Ovary (tissue), 7 donors: ENCODE measurements at regions not wholly inside any gene's neighbourhood (a gene's known extent, or its start where the extent isn't known, plus 50 kb on each side); places are given as distances from the start of the nearest gene placed in this dataset.

Source experiments
- DNase-seq, 5 donors: peaks; one replicate each; pipeline ENCODE4 v3.0.0-alpha.2; 2019 to 2020
- H3K27ac ChIP-seq, 2 donors: fragments of 200-600 bp; one replicate each; pipeline versions ENCODE4 v1.5.1 to v1.8.0; 2019 to 2022
- H3K27me3 ChIP-seq: fragments of 200-600 bp; one replicate; pipeline ENCODE4 v1.8.0; 2022
- H3K36me3 ChIP-seq: fragments of 200-600 bp; sonication (generic); one replicate; pipeline ENCODE4 v1.5.1; 2019
- H3K4me1 ChIP-seq: one replicate; pipeline ENCODE4 v1.8.1; 2013; ENCODE audit warnings: mild to moderate bottlenecking, moderate library complexity; ENCODE audit not compliant: insufficient read depth
- H3K4me3 ChIP-seq: fragments of 200-600 bp; sonication (generic); one replicate; pipeline ENCODE4 v1.5.1; 2017
- H3K9me3 ChIP-seq, 2 donors: fragments of 200-600 bp in 1 of 2; sonication (generic) in 1 of 2; one replicate each; pipeline versions ENCODE4 v1.5.1 to v1.8.1; 2013 to 2019; ENCODE audit warnings: mild to moderate bottlenecking in 1 of 2, moderate library complexity in 1 of 2
- EP300 ChIP-seq: sonication (generic); formaldehyde crosslinking; IDR thresholded peaks from one replicate; pipeline ENCODE4 v1.6.1; 2017; ENCODE audit warnings: antibody characterized with exemption
- POLR2A ChIP-seq: fragments of 450-650 bp; IDR thresholded peaks from one replicate; pipeline ENCODE4 v1.6.1; 2017; ENCODE audit warnings: antibody characterized with exemption, mild to moderate bottlenecking, moderate library complexity
- WGBS, 3 donors: extraction: QIAGEN DNeasy Blood & Tissue Kit in 1 of 3; methylation state at CpG; one replicate each; pipeline versions ENCODE4 v1.1.5 to v1.1.7; 2013 to 2017; 5-methylcytosine and 5-hydroxymethylcytosine counted together
- intact Hi-C, 4 donors: fragments of 100-400 bp; cut with DNase I; formaldehyde crosslinking; loops; one replicate each; pipeline versions ENCODE4 v1.11.0 to v1.15.1; 2022 to 2023
- TF ChIP-seq, protein P1 (sequence below), 3 donors: fragments of 450-650 bp in 2 of 3; fragments of 200-600 bp in 1 of 3; IDR thresholded peaks; one replicate each; pipeline versions ENCODE4 v1.5.1 to v1.8.0; 2016 to 2022; ENCODE audit warnings: antibody characterized with exemption in 3 of 3, mild to moderate bottlenecking in 1 of 3
- donor health status: DM: no; HTN: no; CAD: no; lungs with moderate emphysema.
- donor health status: DM: no; HTN: no; CAD: no.
- donor health status: Bipolar disorder and iron deficiency.
- donor health status: DM: no; HTN: no; CAD: no.
- donor health status: DM: yes; HTN: yes; CAD: no.

DNA sequence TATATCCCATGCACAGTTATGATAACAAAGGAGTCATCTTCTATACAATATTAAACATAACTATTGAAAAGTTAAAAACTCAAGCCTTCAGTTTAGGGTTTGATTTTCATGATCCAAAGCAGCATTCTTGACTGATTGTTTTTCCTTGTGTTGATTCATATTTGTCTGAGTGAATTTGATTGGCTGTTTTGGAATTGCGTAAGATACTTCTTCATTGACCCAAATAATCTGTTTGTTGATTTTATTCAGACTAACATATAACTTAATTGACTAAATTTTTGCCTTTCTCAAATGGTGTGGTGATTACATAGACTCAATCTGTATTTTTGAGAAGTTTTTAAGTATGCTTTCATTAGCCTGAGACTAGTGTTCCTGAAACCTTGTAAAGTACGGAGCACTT lies 305.7 kb upstream of the TNP1 start:
- no peak for TF ChIP-seq POLR2A
- TF ChIP-seq, protein P1, sequence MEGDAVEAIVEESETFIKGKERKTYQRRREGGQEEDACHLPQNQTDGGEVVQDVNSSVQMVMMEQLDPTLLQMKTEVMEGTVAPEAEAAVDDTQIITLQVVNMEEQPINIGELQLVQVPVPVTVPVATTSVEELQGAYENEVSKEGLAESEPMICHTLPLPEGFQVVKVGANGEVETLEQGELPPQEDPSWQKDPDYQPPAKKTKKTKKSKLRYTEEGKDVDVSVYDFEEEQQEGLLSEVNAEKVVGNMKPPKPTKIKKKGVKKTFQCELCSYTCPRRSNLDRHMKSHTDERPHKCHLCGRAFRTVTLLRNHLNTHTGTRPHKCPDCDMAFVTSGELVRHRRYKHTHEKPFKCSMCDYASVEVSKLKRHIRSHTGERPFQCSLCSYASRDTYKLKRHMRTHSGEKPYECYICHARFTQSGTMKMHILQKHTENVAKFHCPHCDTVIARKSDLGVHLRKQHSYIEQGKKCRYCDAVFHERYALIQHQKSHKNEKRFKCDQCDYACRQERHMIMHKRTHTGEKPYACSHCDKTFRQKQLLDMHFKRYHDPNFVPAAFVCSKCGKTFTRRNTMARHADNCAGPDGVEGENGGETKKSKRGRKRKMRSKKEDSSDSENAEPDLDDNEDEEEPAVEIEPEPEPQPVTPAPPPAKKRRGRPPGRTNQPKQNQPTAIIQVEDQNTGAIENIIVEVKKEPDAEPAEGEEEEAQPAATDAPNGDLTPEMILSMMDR (IDR thresholded peaks at IDR 0.05) = no peak
- TF ChIP-seq EP300 = no peak
- WGBS, 3 donors = 95 to 97% (median 96%) methylated on average over 2 of the region's 2 CpGs
- H3K27ac ChIP-seq = no peak overlapping the region
- H3K4me1 ChIP-seq = peaks cover 8% of the 10 kb centered on the region
- no peaks in the 10 kb centered on the region for H3K36me3 ChIP-seq
- no peak for DNase-seq
- no peaks in the 10 kb centered on the region for H3K9me3 ChIP-seq
- no peak overlapping the region for H3K4me3 ChIP-seq
- intact Hi-C loops = loop anchor here in 1 of 4 donors (5.0 kb wide), 1 partner anchor 468 kb away; the partner anchor contains the start of gene IGFBP5
- H3K27me3 ChIP-seq = no peaks in the 10 kb centered on the region

DNA sequence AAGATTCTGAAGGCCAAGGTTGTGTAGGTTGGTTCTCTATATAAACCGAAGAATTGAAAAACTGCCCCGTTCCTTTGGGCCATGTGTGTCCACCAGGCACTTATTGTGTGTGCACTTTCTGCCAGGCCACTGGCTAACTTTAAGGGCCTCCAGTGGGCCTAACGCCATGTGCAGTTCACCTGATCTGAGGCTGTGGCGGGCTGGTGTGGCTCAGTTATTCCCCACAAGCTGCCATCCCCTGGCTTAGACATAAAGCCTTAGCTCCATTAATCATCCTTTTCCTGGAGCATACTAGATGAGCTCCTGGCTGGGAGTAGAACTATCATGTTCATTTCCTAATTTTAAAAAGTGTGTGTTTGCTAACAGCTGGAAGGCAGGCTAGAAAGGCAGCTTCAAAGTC lies 304.1 kb upstream of the TNP1 start:
- Histone ChIP-seq H3K27ac (no peak overlapping the region), H3K4me3 (no peak overlapping the region), H3K9me3 (no peaks in the 10 kb centered on the region), H3K4me1 (peaks cover 8% of the 10 kb centered on the region), H3K36me3 (no peaks in the 10 kb centered on the region), H3K27me3 (no peaks in the 10 kb centered on the region)
- WGBS, 3 donors = 79 to 95% (median 93%) methylated on average over 4 of the region's 4 CpGs
- TF ChIP-seq, protein P1 (IDR thresholded peaks at IDR 0.05) = no peak
- TF ChIP-seq POLR2A (no peak), EP300 (no peak)
- intact Hi-C loops = loop anchor here in 1 of 4 donors (5.0 kb wide), 1 partner anchor 467 kb away; the partner anchor contains the start of gene IGFBP5
- DNase-seq = no peak

DNA sequence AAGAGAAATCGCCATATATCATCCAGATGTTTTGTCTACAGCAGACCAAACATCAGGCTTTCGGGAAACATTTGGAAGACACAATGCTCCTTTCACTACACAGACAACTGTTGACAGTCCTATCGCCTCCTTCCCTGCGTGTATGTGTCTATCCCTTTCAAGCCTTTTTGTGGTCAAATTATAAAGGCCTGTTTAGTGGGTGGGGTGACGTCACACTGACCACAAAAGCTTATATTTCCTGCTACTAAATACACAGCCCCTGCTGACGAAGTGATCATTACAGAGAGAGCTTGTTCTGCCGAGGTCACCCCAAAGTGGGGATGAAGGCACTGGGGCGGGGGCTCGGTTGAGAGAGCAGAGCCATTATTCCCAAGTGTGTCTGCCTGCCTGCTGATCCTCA lies 302.7 kb upstream of the TNP1 start:
- H3K27me3 ChIP-seq = no peaks in the 10 kb centered on the region
- H3K4me3 ChIP-seq = no peak overlapping the region
- no peak for TF ChIP-seq EP300
- no peak for TF ChIP-seq POLR2A
- TF ChIP-seq, protein P1 (IDR thresholded peaks at IDR 0.05) = no peak
- H3K4me1 ChIP-seq = peaks cover 8% of the 10 kb centered on the region
- no peaks in the 10 kb centered on the region for H3K9me3 ChIP-seq
- peak overlapping the region in 1 of 2 donors; percentile 22 for H3K27ac ChIP-seq
- intact Hi-C loops = loop anchor here in 1 of 4 donors (5.0 kb wide), 1 partner anchor 465 kb away; the partner anchor contains the start of gene IGFBP5
- H3K36me3 ChIP-seq = no peaks in the 10 kb centered on the region
- peak in 3 of 5 donors; percentile 28 to 48 (median 46) for DNase-seq
- 27 to 61% (median 28%) methylated on average over 9 of the region's 9 CpGs for WGBS, 3 donors

DNA sequence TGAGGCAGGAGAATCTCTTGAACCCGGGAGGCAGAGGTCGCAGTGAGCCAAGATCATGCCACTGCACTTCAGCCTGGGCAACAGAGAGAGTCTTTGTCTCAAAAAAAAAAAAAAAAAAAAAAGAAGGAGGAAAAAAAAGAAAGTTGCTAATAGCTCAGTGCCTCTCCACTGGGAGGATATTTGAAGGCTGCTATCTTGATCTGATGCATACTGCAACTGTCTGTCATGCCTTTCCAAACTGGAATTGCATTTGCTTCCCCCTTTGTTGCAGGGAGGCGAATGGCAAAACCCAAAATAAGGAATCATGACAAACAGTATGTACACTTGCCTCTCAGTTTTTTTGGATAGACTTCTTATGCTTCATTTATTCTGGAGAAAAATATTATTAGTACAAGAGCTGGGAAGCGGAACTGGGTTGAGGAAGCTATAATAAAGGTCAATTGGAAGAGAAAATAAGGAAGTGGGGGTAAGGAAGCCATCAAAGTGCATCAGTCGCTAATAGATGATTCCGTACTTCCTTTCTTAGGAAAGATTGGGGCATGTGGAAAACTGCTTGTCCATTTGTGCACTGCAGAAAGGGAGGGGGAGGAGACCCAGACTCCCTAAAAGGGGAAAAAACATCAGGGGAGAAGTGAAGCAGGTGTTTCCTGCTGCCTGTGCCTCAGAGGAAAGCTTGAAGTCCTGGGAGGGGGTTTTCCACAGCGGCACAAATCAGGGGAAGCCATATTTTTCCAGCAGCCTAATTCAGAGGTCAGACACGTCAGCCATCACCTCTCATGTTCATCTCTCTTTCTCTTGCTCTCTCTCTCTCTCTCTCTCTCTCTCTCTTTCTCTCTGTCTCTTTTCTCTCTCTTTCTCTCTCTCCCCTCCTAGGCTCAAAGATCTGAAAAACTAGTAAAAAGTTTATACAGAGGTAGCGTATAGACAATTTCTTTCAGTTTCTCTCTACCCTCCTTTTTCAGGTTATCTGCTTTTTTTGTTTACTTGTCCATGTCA lies 301.4 kb upstream of the TNP1 start:
- Histone ChIP-seq H3K27ac (no peak overlapping the region), H3K27me3 (no peaks in the 10 kb centered on the region), H3K9me3 (no peaks in the 10 kb centered on the region), H3K36me3 (no peaks in the 10 kb centered on the region), H3K4me1 (peaks cover 8% of the 10 kb centered on the region), H3K4me3 (no peak overlapping the region)
- DNase-seq = no peak
- WGBS, 3 donors = 46 to 58% (median 54%) methylated on average over 9 of the region's 9 CpGs
- TF ChIP-seq POLR2A (no peak), EP300 (no peak)
- TF ChIP-seq, protein P1 (IDR thresholded peaks at IDR 0.05) = no peak
- intact Hi-C loops = loop anchor here in 1 of 4 donors (5.0 kb wide), 1 partner anchor 464 kb away; the partner anchor contains the start of gene IGFBP5
